Fibroblast of lung (primary cell): ENCODE measurements at regions not wholly inside any gene's neighbourhood (a gene's known extent, or its start where the extent isn't known, plus 50 kb on each side); places are given as distances from the start of the nearest gene placed in this dataset.

Experiments
- DNase-seq, 2 donors: peaks; one replicate each; pipeline versions ENCODE4 v3.0.0 to v3.0.0-alpha.2; 2010; ENCODE audit warnings: low read depth in 2 of 2
- H2AFZ ChIP-seq: 2 replicates; pipeline ENCODE4 v1.5.1; 2012; ENCODE audit warnings: low read length, control low read depth, inconsistent platforms
- H3K27ac ChIP-seq: 2 replicates; pipeline ENCODE4 v1.5.1; 2011; ENCODE audit warnings: low read length, control low read depth; ENCODE audit not compliant: insufficient read depth
- H3K27me3 ChIP-seq: 2 replicates; pipeline ENCODE4 v1.5.1; 2011; ENCODE audit warnings: mild to moderate bottlenecking, low read length; ENCODE audit not compliant: control insufficient read depth, insufficient read depth
- H3K36me3 ChIP-seq: 2 replicates; pipeline ENCODE4 v1.5.1; 2011; ENCODE audit warnings: low read length; ENCODE audit not compliant: control insufficient read depth, insufficient read depth
- H3K4me1 ChIP-seq: 2 replicates; pipeline ENCODE4 v1.5.1; 2011; ENCODE audit warnings: low read length; ENCODE audit not compliant: control insufficient read depth, insufficient read depth; ENCODE audit errors: extremely low read depth
- H3K4me2 ChIP-seq: 2 replicates; pipeline ENCODE4 v1.5.1; 2011; ENCODE audit warnings: low read length, control low read depth; ENCODE audit not compliant: insufficient read depth; ENCODE audit errors: extremely low read depth
- H3K4me3 ChIP-seq, 4 experiments: fragments of 200-600 bp in 1 of 4; sonication (generic) in 1 of 4; replicated peaks in 1 of 4; 2 replicates each; pipeline ENCODE4 v1.5.1; 2011 to 2016; ENCODE audit warnings: low read length in 4 of 4, low read depth in 3 of 4, mild to moderate bottlenecking in 3 of 4, control low read depth in 2 of 4, inconsistent platforms in 1 of 4, mixed read lengths in 1 of 4; ENCODE audit not compliant: insufficient read depth in 1 of 4; ENCODE audit errors: control extremely low read depth in 1 of 4
- H3K79me2 ChIP-seq: 2 replicates; pipeline ENCODE4 v1.5.1; 2012; ENCODE audit warnings: mild to moderate bottlenecking, low read length, inconsistent platforms; ENCODE audit not compliant: control insufficient read depth, insufficient read depth
- H3K9ac ChIP-seq: 2 replicates; pipeline ENCODE4 v1.5.1; 2011; ENCODE audit warnings: mild to moderate bottlenecking, low read length, control low read depth; ENCODE audit not compliant: insufficient read depth
- H3K9me3 ChIP-seq: 2 replicates; pipeline ENCODE4 v1.5.1; 2012; ENCODE audit warnings: low read depth, low read length; ENCODE audit not compliant: control insufficient read depth, insufficient read depth
- H4K20me1 ChIP-seq: 2 replicates; pipeline ENCODE4 v1.5.1; 2011; ENCODE audit warnings: low read length; ENCODE audit not compliant: control insufficient read depth, insufficient read depth; ENCODE audit errors: extremely low read depth
- CTCF ChIP-seq, 2 donors: IDR thresholded peaks in 1 of 2; conservative IDR thresholded peaks in 1 of 2; 1 replicate in 1 of 2; 2 replicates in 1 of 2; pipeline ENCODE4 v1.5.1; 2011 to 2012; ENCODE audit warnings: low read length in 2 of 2, control low read depth in 1 of 2, inconsistent platforms in 1 of 2, low read depth in 1 of 2, mild to moderate bottlenecking in 1 of 2
- EZH2 ChIP-seq: IDR thresholded peaks from 2 replicates; pipeline ENCODE4 v1.5.1; 2012; ENCODE audit warnings: low read length, control low read depth, mild to moderate bottlenecking; ENCODE audit errors: missing control alignments

- no peaks in the 10 kb centered on the region for H3K9me3 ChIP-seq
- no peaks in the 10 kb centered on the region for H4K20me1 ChIP-seq
- no peaks in the 10 kb centered on the region for H3K27me3 ChIP-seq
- H2AFZ ChIP-seq: no peak overlapping the region
- H3K4me1 ChIP-seq: no peaks in the 10 kb centered on the region
- no peaks in the 10 kb centered on the region for H3K79me2 ChIP-seq
- H3K36me3 ChIP-seq: no peaks in the 10 kb centered on the region
- DNase-seq: no peak
- no peak overlapping the region for H3K4me3 ChIP-seq
- H3K4me2 ChIP-seq: no peak overlapping the region
- TF ChIP-seq CTCF (conservative IDR thresholded peaks at IDR 0.05 in 1 of 2, IDR thresholded peaks at IDR 0.05 in 1 of 2; ENCODE audit: low read depth in 1 of 2, low read length in 2 of 2): no peak
- no peak for TF ChIP-seq EZH2
- no peak overlapping the region for H3K9ac ChIP-seq
- no peak overlapping the region for H3K27ac ChIP-seq
These were observed 821.3 kb downstream of the DIAPH3 start for GRCh38 chr13:59342400-59342799.

GRCh38 chr13:59343132-59343531 is 820.6 kb downstream of the DIAPH3 start:
- H3K4me2 ChIP-seq: no peak overlapping the region

GRCh38 chr13:59343993-59344822 is 819.5 kb downstream of the DIAPH3 start:
- no peaks in the 10 kb centered on the region for H3K9me3 ChIP-seq
- H3K27ac ChIP-seq: no peak overlapping the region
- H3K27me3 ChIP-seq: no peaks in the 10 kb centered on the region
- no peak overlapping the region for H2AFZ ChIP-seq
- no peak overlapping the region for H3K4me2 ChIP-seq
- H3K4me1 ChIP-seq: no peaks in the 10 kb centered on the region
- no peaks in the 10 kb centered on the region for H4K20me1 ChIP-seq
- H3K4me3 ChIP-seq: no peak overlapping the region
- DNase-seq: no peak
- no peaks in the 10 kb centered on the region for H3K79me2 ChIP-seq
- no peaks in the 10 kb centered on the region for H3K36me3 ChIP-seq
- TF ChIP-seq EZH2 (no peak), CTCF (conservative IDR thresholded peaks at IDR 0.05 in 1 of 2, IDR thresholded peaks at IDR 0.05 in 1 of 2; ENCODE audit: low read depth in 1 of 2, low read length in 2 of 2) (no peak)
- H3K9ac ChIP-seq: no peak overlapping the region

More at GRCh38 chr13:59343132-59343531, 820.6 kb downstream of the DIAPH3 start:
- Histone ChIP-seq H3K36me3 (no peaks in the 10 kb centered on the region), H3K4me3 (no peak overlapping the region), H3K4me1 (no peaks in the 10 kb centered on the region), H3K9ac (no peak overlapping the region), H4K20me1 (no peaks in the 10 kb centered on the region), H2AFZ (no peak overlapping the region), H3K27me3 (no peaks in the 10 kb centered on the region), H3K79me2 (no peaks in the 10 kb centered on the region), H3K9me3 (no peaks in the 10 kb centered on the region), H3K27ac (no peak overlapping the region)
- DNase-seq: no peak
- TF ChIP-seq EZH2 (no peak), CTCF (conservative IDR thresholded peaks at IDR 0.05 in 1 of 2, IDR thresholded peaks at IDR 0.05 in 1 of 2; ENCODE audit: low read depth in 1 of 2, low read length in 2 of 2) (no peak)
